GM21786 (cell line): ENCODE measurements at regions not wholly inside any gene's neighbourhood (a gene's known extent, or its start where the extent isn't known, plus 50 kb on each side); places are given as distances from the start of the nearest gene placed in this dataset.

ENCODE experiments used
- ATAC-seq: cut with Tn5 transposase; IDR thresholded peaks from one replicate; pipeline ENCODE4 v1.9.1; 2021; ENCODE audit not compliant: unreplicated experiment

DNA sequence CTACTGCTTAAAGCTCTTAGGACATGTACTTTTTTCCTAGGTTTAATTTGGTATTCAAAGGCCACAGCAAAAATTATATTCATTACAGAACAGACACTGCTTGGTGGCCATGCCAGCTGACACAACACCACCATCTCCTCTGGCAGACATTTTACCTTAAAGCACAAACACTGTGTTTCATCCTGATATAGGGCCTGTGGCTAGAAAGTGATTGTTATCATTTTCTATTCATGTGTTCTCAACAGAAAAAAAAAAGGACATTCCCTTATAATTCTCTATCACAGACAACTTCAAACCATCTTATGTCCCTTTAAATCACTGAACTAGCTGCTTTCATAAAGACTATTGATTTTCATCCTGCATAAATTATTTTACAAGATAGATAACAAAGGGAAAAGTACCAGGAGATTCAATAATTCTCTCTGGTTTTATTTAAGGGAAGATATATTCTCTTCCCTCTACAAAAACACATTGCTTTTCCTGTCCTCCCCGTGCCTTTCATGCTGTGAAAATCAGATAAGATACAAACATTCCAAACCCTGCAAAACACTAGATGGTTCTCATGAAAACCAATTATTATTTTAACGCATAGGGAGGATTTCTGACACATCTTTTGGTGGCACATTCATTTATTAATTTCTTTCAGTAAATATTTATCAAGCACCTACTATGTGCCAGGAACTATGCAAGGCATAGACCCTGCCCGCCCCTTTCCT lies 139.3 kb upstream of the TMCC3 start:
- no peak for ATAC-seq

DNA sequence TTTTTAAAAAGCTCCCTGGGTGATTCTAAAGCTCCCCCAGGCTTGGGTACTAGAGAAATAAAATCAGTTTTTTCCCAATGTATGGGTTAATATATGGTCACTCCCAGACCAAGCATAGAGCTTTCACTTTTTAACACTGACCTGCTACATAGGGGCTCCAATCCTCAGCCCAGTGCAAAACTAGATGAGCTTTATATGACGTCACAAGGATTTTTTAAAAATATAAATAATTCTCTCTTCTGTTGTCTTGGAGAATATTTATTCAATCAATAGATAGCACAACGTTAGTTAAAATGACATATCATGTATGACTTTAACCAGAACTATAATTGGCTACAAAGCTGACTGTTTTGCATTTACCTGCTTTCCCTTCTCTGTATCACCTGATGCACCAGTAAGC lies 137.9 kb upstream of the TMCC3 start:
- ATAC-seq, result no peak

DNA sequence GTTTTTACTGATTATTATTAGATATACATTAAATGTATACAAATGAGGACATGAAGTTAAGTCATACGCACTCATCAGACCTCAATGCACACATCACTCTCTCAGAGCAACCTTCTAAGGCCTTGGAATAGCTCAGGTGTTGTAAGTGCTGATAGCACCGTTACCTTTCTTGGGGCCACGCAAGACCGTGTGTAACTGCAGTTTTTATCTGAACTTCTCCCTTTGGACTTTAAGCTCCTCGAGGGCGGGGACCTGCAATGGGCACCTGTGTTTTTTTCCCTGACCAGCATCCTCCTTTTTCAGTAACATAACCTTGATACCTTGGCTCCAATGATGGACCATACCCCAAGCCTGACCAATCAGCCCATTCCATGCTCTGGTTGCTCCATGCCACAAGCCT lies 136.5 kb upstream of the TMCC3 start:
- no peak for ATAC-seq

DNA sequence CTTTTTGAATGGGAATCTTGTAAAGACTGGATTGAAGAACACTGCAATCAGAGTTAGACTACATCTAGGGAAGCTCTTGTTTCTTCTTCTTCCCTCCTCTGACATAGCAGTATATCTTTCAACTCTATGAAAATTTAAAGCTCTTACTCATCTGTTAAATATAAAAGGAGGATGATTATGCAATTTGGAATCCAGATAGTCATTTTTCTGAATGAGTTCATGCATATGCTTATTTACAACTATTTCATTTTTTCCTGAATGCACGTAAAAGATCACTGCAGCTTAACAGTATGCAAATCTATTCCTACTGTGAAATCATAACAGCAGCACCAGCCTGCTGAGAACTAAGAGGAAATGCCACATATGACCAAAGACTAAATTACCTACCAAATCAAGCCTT lies 133.5 kb upstream of the TMCC3 start:
- no peak for ATAC-seq

DNA sequence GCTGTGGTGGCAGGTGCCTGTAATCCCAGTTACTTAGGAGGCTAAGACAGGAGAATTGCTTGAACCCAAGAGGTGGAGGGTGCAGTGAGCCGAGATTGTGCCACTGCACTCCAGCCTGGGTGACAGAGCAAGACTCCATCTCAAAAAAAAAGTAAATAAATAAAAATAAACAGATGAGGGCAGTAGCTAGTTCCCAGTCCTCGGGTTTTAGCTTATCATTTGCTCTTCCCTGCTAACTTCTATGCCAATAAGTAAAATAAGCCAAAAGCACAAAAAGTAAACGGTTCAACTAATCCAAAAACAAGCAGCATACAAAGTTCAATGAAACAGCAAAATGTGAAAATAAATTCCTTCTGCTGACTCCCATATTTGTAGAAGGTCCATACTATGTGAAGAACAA lies 133.0 kb upstream of the TMCC3 start:
- ATAC-seq, result no peak

DNA sequence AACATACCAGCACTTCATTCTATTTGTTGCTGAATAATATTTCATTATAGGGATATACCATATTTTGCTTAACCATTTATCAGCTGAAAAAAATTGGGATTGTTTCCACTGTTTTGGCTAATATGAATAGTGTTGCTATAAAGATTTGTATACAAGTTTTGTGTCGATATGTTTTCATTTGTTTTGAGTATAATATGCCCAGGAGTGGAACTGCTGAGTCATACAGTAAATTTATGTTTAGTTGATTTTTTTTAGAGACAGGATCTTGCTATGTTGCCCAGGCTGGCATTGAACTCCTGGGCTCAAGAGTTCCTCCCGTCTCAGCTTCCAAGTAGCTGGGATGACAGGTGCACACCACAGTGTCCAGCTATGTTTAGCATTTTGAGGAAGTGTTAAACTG lies 131.5 kb upstream of the TMCC3 start:
- ATAC-seq, result no peak

DNA sequence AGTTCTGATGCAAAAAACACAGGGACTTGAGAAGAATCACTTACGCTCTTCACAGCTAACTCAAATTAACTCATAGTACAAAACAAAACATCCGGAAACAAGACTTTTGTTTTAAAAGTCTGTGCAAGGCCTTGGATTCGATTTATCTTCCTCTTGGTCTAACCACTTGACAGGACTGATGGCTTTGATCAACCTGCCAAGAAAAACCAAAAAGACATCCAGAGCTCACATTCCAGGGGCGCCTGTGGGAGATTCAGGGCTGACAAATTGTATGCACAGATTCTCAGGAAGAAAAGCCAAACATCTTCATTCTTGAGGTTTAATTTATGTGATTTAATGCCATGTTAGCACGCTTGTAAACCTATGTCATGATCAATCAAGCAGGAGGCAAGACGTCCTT lies 129.1 kb upstream of the TMCC3 start:
- no peak for ATAC-seq

DNA sequence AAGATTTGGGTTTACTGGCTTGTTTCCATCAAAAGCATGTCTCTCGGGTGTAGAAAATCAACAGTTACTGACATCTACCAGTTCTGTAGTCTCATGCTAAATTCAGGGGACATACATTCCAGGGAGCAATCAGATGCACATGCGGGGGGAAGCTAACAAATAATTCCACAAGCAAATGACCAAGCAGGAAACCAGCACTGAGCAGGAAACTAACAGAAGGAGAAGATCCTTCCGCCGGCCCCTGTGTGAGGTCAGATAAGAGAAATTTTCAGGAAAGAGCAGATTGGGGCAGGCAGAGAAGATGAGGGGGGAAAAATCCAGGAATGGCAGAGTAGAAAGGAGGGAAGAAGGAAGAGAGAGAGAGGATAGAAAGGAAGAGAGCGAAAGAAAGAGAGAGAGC lies 127.6 kb upstream of the TMCC3 start:
- no peak for ATAC-seq

DNA sequence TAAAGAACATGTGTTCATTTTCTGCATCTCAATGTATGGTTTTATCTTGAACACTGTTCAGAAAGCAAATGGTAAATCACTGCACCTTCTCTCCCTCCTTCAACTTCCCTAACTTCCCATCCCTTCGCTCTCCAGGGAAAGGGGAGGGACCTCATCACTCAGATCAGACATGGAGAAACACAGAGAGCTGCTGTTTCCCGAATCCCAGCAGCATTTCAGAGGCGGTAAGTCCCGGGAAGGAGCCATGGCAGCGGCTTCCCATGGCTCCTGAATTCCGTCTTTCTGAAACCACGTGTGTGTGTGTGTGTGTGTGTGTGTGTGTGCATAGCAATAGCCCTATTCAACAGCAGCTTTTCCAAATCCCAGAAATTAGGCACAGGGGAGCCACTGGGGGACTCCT lies 125.4 kb upstream of the TMCC3 start:
- no peak for ATAC-seq

DNA sequence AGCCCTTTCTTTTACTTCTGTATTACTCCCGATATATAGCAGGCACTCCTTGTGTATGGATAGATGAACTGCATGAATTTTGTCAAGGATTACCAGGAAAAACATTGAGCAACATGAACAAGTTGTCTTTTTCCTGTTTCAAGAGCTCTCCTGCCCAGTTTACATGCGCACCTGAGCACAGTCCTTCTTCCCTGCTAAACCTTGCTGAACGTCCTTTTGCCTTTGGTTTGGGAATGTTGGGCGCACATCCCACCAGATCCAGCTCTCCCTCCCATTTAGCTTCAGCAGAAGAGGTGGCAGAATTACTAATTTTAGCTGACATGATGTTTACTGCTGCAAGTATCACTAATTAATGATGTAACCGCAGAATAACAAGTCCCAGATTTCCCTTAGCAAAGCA lies 121.4 kb upstream of the TMCC3 start:
- ATAC-seq, result no peak

DNA sequence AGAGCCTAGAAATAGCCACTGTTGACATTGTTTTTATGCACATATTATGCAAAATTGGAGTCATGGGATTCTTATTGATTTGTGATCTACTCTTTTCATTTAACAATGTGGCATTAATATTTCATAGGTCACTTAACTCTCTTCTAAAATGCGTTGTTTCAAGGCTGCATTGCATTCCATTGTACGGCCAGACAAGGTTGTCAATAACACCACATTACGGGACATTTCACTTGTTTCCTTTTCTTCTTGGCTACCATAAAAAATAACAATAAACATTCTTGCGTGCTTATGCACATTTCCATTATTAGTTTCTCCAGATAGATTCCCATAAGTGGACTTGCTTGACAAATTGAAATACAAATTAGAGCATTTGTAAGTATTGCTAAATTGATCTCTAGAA lies 120.8 kb upstream of the TMCC3 start:
- no peak for ATAC-seq

DNA sequence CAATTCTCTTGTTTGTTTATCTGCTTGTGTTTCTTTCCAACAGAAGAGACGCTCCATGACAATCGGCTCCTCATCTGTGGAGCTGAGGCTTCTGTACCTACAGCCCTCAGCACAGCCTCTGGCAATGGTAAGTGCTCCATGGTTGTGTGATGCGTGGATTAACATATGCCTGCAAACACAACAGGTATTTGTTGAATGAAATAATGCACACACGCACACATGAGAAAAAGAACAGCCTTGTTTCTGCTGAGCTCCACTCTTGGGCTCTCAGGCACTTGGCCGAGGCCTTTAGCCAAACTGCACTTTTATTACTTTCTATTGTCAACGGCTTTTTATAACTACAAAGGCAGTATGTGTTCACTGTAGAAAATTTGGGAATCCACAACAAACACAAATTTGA lies 120.4 kb upstream of the TMCC3 start:
- ATAC-seq, result no peak

DNA sequence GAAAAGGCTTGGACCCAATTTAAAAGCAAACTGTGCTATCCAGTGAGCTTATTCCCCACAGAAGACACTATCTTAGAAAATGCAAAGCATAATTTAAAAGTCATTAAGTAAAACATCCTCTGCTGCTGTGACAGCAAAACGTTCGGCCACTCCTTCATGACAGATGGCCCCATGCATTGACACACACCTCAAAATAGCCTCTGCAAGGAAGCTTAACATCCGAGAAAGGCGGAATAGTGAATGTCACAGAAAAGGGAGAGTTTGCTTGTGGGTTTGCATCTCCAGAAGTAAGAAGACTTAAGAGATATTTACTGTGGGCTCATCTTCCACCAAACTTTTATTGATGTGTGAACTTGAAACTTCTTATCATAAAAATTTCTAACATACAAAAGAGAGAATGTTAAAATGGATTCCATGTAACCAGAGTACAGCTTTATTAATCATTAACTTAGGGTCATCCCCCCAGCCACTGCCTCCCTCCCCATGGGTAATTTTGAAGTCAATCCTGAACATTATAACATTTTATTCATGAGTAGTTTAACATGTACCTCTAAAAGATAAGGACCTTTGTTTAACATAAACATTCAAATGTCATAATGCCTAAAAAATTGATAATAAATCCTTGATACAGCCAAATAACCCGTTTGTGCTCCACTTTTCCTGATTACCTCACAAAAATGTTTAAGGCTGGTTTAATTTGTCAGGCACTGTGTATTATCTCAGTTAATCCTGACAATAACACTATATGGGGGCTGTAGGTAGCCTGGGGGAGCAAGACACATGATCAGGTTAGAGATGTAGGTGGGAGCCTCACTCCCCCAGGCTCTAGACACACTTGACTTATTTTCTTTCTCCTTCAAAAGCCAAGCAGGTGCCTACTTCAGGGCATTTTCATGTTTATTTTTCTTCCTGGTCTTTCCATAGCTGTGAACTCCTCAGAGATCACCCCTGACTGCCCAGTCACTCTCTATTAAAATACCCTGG lies 119.7 kb upstream of the TMCC3 start:
- ATAC-seq, result no peak

DNA sequence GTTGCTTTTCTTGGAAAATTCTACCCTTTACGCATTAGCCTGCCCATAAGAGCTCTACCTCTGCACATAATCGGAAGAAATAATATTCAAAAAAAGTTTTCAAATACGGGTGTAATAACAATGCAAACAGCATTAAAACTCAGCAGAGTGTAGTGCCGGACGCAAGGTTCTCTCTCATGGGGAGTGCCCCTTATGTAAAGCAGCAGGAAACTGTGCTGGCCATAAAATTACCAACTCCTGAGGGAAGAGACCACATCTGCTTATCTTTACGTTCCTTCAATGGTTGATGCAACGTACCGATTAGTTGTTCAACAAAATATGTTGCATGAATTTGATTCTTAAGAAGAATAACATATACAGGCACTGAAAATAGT lies 118.7 kb upstream of the TMCC3 start:
- peak; percentile 88 for ATAC-seq

DNA sequence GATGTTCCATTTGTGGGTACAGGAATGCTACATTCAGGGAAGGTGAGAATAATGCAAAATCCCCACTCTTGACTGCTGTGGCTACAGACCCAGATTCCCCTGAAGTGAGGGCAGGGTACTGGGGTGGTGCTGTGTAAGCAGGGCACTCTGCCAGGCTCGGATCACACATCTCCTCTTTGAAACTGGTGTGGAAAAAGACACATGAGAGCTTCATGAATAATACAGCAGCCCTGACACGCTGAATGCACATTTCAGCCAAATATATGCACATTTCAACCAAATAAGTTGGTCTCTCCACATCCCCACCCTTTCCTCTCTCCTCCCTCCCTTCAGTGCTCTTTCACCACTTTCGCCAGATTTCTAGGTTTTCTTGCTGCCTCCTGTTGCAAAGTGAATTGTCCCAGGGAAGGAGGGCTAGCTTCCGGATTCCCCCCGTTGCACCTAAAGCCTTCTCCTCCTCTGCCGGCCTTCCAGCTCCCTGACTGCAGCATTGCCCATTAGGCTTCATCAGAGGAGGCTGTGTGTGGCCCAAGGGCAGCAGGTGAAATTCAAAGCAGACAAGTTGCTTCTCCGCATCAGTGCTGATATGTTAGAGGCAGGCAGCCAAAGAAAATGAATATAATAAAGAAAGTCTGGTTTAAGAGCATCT lies 118.2 kb upstream of the TMCC3 start:
- peak; percentile 41 for ATAC-seq

DNA sequence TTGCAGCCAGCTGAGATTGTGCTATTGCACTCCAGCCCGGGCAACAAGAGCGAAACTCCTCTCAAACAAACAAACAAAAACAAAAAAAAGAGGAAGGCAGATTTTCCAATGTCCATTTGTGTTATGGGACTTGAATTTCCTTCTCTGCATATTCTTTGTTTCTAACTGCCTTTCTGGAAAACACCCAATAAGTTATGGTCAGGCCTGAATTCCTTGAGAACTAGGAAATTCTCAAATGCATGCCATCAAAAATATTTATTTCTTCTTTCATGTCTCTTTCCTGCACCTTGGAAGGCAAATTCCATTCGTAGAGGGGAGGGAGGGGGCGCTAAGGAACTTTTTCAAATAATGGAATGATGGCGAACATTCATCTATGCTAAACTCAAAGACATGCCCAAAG lies 117.6 kb upstream of the TMCC3 start:
- ATAC-seq, result no peak

DNA sequence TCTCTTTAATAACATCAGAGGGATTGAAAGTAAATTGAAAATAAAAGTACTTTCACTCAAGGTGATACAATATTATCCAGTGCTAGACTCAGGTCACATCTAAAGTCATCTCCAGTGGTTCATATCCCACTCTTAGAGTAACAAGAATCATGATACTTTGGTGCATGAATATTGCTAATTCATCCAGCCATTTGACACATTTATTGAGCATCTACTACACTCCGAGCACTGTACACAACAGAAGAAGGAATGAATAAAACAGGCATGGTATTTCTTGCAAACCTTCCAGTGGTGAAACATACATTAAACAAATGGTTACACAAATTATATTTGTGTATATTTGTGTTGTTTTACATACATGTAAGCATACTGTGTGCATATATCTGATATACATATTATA lies 116.0 kb upstream of the TMCC3 start:
- ATAC-seq, result no peak

DNA sequence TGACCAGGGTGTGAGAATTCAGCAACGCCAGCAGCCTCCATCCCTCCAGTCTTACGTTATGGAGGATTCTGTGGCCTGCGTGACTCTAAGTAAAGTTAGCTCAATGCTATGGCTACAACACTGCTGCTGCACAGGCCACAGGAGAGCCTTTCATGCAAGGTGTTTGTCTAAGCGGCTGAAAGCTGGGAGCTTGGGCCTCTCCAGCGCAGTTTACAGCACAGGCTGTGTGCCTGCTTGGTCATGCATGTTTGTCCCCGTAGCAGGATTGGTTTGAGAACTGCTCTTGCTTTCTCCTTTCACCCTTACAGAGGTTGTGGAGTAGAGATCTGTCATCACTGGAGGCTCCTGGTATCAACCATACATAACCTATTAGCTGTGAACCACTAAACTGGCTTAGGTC lies 113.1 kb upstream of the TMCC3 start:
- peak; percentile 34 for ATAC-seq

DNA sequence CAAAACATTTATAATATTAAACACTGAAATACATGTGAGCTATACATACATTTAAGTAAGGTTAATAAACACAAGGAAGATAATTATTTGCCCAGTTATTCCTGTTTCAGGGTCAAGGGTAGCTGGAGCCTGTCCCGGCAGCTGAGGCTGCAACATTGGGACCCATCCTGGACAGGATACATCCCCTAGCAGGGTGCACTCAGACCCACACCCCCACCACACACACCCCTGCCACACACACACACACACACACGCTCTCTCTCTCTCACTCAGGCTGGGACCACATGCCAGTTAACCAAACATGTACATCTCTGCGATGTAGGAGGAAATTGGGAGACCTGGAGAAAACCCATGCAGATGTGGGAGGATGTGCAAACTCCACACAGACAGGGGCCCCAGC lies 112.6 kb upstream of the TMCC3 start:
- ATAC-seq, result no peak

DNA sequence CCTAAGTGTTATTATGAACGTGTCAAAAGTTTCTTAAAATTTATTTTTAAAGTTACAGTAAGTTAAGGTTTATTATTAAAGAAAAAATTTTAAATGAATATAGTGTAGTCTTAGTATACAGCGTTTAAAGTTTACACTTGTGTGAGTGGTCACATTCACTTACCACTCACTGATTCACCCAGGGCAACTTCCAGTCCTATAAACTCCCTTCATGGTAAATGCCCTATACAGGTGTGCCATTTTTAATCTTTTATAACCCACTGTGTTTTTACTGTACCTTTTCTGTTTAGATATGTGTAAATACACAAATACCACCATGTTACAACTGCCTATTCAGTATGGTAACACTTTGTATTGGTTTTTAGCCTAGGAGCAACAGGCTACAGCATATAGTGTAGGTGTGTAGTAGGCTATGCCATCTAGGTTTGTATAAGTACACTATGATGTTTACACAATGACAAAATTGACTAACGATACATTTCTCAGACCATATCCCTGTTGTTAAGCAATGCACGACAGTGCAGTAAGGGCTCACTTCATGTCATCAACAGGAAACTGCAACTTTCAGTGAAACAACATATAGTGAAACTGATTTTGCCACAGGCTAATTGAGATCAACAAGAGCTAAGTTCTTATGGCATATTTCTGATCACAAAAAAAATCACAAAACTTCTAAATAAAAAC lies 112.0 kb upstream of the TMCC3 start:
- ATAC-seq, result peak; percentile 76

DNA sequence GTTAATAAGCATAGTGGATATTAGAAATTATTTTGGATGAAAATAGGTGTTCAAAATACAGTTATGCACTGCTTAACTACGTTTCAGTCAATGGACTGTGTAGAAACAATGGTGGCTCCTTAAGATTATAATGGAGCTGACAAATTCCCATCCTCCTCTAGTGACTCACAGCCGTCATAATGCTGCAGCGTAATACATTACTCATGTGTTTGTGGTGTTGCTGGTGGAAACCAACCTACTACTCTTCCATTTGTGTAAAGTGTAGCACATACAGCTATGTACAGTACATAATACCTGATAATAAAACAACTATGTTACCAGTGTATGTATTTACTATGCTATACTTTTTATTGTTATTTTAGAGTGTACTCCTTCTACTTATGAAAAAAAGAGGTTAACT lies 111.2 kb upstream of the TMCC3 start:
- no peak for ATAC-seq
